Loucy (cell line): ENCODE measurements at regions not wholly inside any gene's neighbourhood (a gene's known extent, or its start where the extent isn't known, plus 50 kb on each side); places are given as distances from the start of the nearest gene placed in this dataset.

Experiments used
- CTCF ChIP-seq: fragments of 200-600 bp; sonication (generic); conservative IDR thresholded peaks from 2 replicates; pipeline ENCODE4 v1.5.1; 2014; ENCODE audit warnings: mild to moderate bottlenecking, antibody characterized with exemption, low read length
- EZH2phosphoT487 ChIP-seq: fragments of 200-600 bp; IDR thresholded peaks from 2 replicates; pipeline ENCODE4 v1.6.1; 2018; ENCODE audit warnings: antibody characterized with exemption, mild to moderate bottlenecking, moderate library complexity, borderline replicate concordance

GRCh38 chr3:104176706-104177105 lies 1190.0 kb upstream of the ALCAM start:
- TF ChIP-seq CTCF (no peak), EZH2phosphoT487 (no peak)
